ENCODE measurements at regions not wholly inside any gene's neighbourhood (a gene's known extent, or its start where the extent isn't known, plus 50 kb on each side); places are given as distances from the start of the nearest gene placed in this dataset.

- H3K18ac ChIP-seq (ENCODE audit: low read depth, low read length): no peak overlapping the region
- no peak overlapping the region for H2BK5ac ChIP-seq (ENCODE audit: low read depth, low read length, poor library complexity, severe bottlenecking)
- ATAC-seq (ENCODE audit: low read depth) (peak; percentile 53), DNase-seq (no peak)
- CTCF ChIA-PET: no interaction called here
- peaks cover 12% of the 10 kb centered on the region for H3K27me3 ChIP-seq (ENCODE audit: control insufficient read depth, insufficient read depth, low read length)
- dilution Hi-C loops (cut with HindIII; ENCODE audit: low sequenced_read_pairs, unreplicated experiment) (no loop called here), intact Hi-C loops (cut with micrococcal nuclease) (no loop called here), in situ Hi-C loops (cut with MboI; ENCODE audit: low sequenced_read_pairs) (loop anchor here (5.0 kb wide), 1 partner anchor 50 kb away; no protein-coding TSS in a partner anchor)
- H4K5ac ChIP-seq (ENCODE audit: low read depth, low read length): no peak overlapping the region
- H2AK9ac ChIP-seq (replicated peaks; ENCODE audit: low read depth, low read length, poor library complexity): no peak overlapping the region
- no peak overlapping the region for H3K14ac ChIP-seq (replicated peaks; ENCODE audit: low read depth, low read length)
- no peak overlapping the region for H4K8ac ChIP-seq (ENCODE audit: low read depth in 2 of 2, low read length in 2 of 2)
- no peaks in the 10 kb centered on the region for H3K9me3 ChIP-seq (ENCODE audit: control insufficient read depth, insufficient read depth, low read length)
- 69% methylated on average over 2 of the region's 6 CpGs; no CpG with 5 or more reads in 1 of the 2 experiments for WGBS, 2 experiments (ENCODE audit: extremely low coverage in 2 of 2, insufficient read length in 1 of 2)
- no peaks in the 10 kb centered on the region for H3K79me1 ChIP-seq (ENCODE audit: low read depth in 1 of 2, low read length in 2 of 2)
- H3K4me3 ChIP-seq (ENCODE audit: insufficient read depth, low read depth, low read length): no peak overlapping the region
- H3K4me1 ChIP-seq (ENCODE audit: control insufficient read depth, insufficient read depth, low read length): peaks cover 3% of the 10 kb centered on the region; the same call in 1 of the 2 replicates
- BruUV-seq (replicated peaks): no TSS peak
- H3K23ac ChIP-seq (ENCODE audit: low read depth, low read length): no peak overlapping the region
- no peak overlapping the region for H3K56ac ChIP-seq (ENCODE audit: extremely low read depth, insufficient read depth, low read length)
- no peak overlapping the region for H2AFZ ChIP-seq (replicated peaks; ENCODE audit: low read length, poor library complexity)
- no peak overlapping the region for H3K27ac ChIP-seq (ENCODE audit: insufficient read depth, low read length)
- POLR2A ChIA-PET (ENCODE audit: unreplicated experiment): no interaction called here
- no peak overlapping the region for H2BK20ac ChIP-seq (ENCODE audit: low read depth, low read length)
- no peak overlapping the region for H2BK15ac ChIP-seq (ENCODE audit: low read depth, low read length)
- no peak overlapping the region for H2BK120ac ChIP-seq (ENCODE audit: low read depth, low read length)
- no peak overlapping the region for H3K4me2 ChIP-seq (ENCODE audit: low read depth, low read length)
- no peak overlapping the region for H2AK5ac ChIP-seq (ENCODE audit: low read depth, low read length)
- no peak for TF ChIP-seq CHD1 (IDR thresholded peaks at IDR 0.05; ENCODE audit: low read depth, low read length)
- TF ChIP-seq BHLHE40 (IDR thresholded peaks at IDR 0.05; ENCODE audit: low read depth, low read length): no peak
- peak; percentile 45; the same call in 1 of the 2 replicates for TF ChIP-seq RFX5 (IDR thresholded peaks at IDR 0.05; ENCODE audit: low read depth, low read length)
- no peak overlapping the region for H3K9ac ChIP-seq (ENCODE audit: low read depth, low read length)
- H3K4ac ChIP-seq (ENCODE audit: low read depth, low read length): no peak overlapping the region
- no peaks in the 10 kb centered on the region for H3K36me3 ChIP-seq (ENCODE audit: control insufficient read depth, insufficient read depth, low read length)
- no peak overlapping the region for H4K91ac ChIP-seq (ENCODE audit: insufficient read depth, low read depth, low read length)
- H4K20me1 ChIP-seq (ENCODE audit: insufficient read depth, low read length): no peaks in the 10 kb centered on the region
- H3K9me1 ChIP-seq (ENCODE audit: insufficient read depth, low read length): no peaks in the 10 kb centered on the region
These were observed 111.2 kb downstream of the ZNF280B start for GRCh38 chr22:22397292-22397870.

All from IMR-90 (cell line).